Naive thymus-derived CD4-positive, alpha-beta T cell (primary cell): ENCODE measurements at regions not wholly inside any gene's neighbourhood (a gene's known extent, or its start where the extent isn't known, plus 50 kb on each side); places are given as distances from the start of the nearest gene placed in this dataset.

Experiments used
- ATAC-seq: fragments of 150-1000 bp; cut with Tn5 transposase; 2 replicates; pipeline ENCODE4 v1.10.0; 2021; ENCODE audit warnings: mild to moderate bottlenecking, moderate library complexity
- CTCF ChIA-PET: fragments of 350-600 bp; sonication (Branson Sonifier 250); formaldehyde crosslinking; loops from one replicate; lab custom pipeline; 2021; ENCODE audit warnings: antibody characterized with exemption; lab: Charles Lee
- POLR2A ChIA-PET: fragments of 350-600 bp; sonication (Branson Sonifier 250); formaldehyde crosslinking; loops from one replicate; lab custom pipeline; 2021; ENCODE audit warnings: antibody characterized with exemption, inconsistent platforms; lab: Charles Lee
- DNase-seq, 9 donors: peaks; one replicate each; pipeline versions ENCODE4 v3.0.0 to v3.0.0-alpha.2; 2020 to 2022; ENCODE audit warnings: mixed read lengths in 1 of 9
- H3K27ac ChIP-seq: one replicate; pipeline ENCODE4 v1.7.0; 2013; ENCODE audit warnings: mild to moderate bottlenecking, low read depth, low read length, moderate library complexity
- H3K27me3 ChIP-seq, 2 donors: one replicate each; pipeline ENCODE4 v1.7.0; 2013; ENCODE audit warnings: low read length in 2 of 2, mild to moderate bottlenecking in 2 of 2, moderate library complexity in 2 of 2; ENCODE audit not compliant: control insufficient read depth in 2 of 2, insufficient read depth in 2 of 2
- H3K36me3 ChIP-seq, 3 experiments: 1 replicate in 2 of 3; 2 replicates in 1 of 3; pipeline ENCODE4 v1.7.0; 2013; ENCODE audit warnings: low read length in 3 of 3, mild to moderate bottlenecking in 3 of 3, moderate library complexity in 1 of 3; ENCODE audit not compliant: insufficient read depth in 3 of 3, control insufficient read depth in 2 of 3
- H3K4me1 ChIP-seq, 2 donors: one replicate each; pipeline ENCODE4 v1.7.0; 2013; ENCODE audit warnings: low read length in 2 of 2, mild to moderate bottlenecking in 2 of 2, moderate library complexity in 1 of 2; ENCODE audit not compliant: control insufficient read depth in 2 of 2, insufficient read depth in 2 of 2
- H3K4me3 ChIP-seq: 2 replicates; pipeline ENCODE4 v1.7.0; 2013; ENCODE audit warnings: mild to moderate bottlenecking, low read length
- H3K9me3 ChIP-seq, 3 experiments: 1 replicate in 2 of 3; 2 replicates in 1 of 3; pipeline ENCODE4 v1.7.0; 2013; ENCODE audit warnings: low read length in 3 of 3; ENCODE audit not compliant: control insufficient read depth in 2 of 3
- H3K27ac Mint-ChIP-seq, 9 donors: one replicate each; pipeline ENCODE4 v1.8.0; 2020 to 2022; ENCODE audit warnings: mixed read lengths in 9 of 9, mild to moderate bottlenecking in 8 of 9, moderate library complexity in 5 of 9, inconsistent platforms in 2 of 9
- H3K27me3 Mint-ChIP-seq, 5 donors: one replicate each; pipeline ENCODE4 v1.8.0; 2021 to 2022; ENCODE audit warnings: mixed read lengths in 5 of 5, mild to moderate bottlenecking in 1 of 5
- H3K36me3 Mint-ChIP-seq, 5 donors: one replicate each; pipeline ENCODE4 v1.8.0; 2020 to 2022; ENCODE audit warnings: mixed read lengths in 5 of 5, mild to moderate bottlenecking in 3 of 5, inconsistent platforms in 1 of 5
- H3K4me1 Mint-ChIP-seq, 7 donors: one replicate each; pipeline ENCODE4 v1.8.0; 2020 to 2022; ENCODE audit warnings: mixed read lengths in 7 of 7, mild to moderate bottlenecking in 3 of 7, inconsistent platforms in 1 of 7
- H3K4me3 Mint-ChIP-seq, 10 donors: one replicate each; pipeline ENCODE4 v1.8.0; 2020 to 2022; ENCODE audit warnings: mild to moderate bottlenecking in 10 of 10, mixed read lengths in 10 of 10, moderate library complexity in 6 of 10, inconsistent platforms in 2 of 10
- H3K9me3 Mint-ChIP-seq, 11 donors: one replicate each; pipeline ENCODE4 v1.8.0; 2020 to 2022; ENCODE audit warnings: mixed read lengths in 11 of 11, mild to moderate bottlenecking in 4 of 11, inconsistent platforms in 1 of 11, moderate library complexity in 1 of 11
- intact Hi-C, 2 donors: fragments of 100-400 bp; cut with micrococcal nuclease; formaldehyde crosslinking; loops; one replicate each; pipeline ENCODE4 v1.15.1; 2023

DNA sequence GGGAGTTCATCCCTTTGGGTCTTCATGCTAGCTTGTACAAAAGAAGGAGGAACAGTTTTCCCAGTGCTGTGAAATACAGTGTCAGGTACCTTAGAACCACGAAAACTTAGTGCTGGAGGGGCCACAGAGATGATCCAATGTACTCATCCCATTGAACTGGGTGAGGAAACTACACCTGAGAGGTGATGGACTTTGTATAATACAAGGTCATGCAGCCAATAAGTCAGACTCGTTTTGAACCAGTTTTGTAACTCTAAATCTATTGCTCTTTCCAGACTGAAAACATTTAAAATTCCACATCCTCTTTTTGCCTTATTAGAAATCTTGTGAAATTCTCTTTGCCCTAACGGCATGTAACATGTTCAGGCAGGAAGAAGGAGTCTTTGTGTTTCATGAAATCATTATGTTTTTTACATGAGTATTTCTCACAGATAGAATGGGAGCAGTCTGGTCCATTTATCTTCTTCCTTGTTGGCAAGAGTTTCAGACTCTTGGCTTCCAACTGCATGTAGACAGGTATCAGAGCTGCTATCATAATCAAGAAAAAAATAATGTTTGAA is 146.8 kb upstream of the FBXL7 start:
- Mint-ChIP-seq H3K36me3 (no peaks in the 10 kb centered on the region), H3K4me1 (no peaks in the 10 kb centered on the region)
- intact Hi-C loops: no loop called here

DNA sequence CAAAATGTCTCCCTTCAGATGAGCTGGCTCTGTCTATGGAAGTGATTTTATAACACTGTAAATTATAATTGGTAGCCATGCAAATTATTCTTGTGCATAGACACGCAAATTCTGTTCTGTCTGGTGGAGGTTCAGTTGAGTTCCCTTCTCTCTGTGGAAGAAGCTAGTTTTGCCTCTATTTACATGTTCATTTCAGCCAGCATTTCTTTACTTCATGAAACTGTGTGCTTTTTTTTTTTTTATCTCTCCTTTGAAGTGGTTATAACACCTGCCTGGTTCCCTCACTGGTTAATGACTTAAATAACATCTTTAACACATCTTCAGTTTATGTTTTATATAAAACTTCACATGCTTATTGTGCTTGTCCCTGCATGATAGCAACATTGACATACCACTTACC is 149.4 kb upstream of the FBXL7 start:
- Histone ChIP-seq H3K4me3 (no peak overlapping the region), H3K27ac (no peak overlapping the region), H3K36me3 (no peaks in the 10 kb centered on the region), H3K4me1 (no peaks in the 10 kb centered on the region), H3K9me3 (no peaks in the 10 kb centered on the region), H3K27me3 (no peaks in the 10 kb centered on the region)
- intact Hi-C loops: no loop called here
- Mint-ChIP-seq H3K4me3 (no peak overlapping the region), H3K27ac (no peak overlapping the region), H3K9me3 (peaks cover 2 to 16% (median 4%) of the 10 kb centered on the region in 11 donors), H3K36me3 (no peaks in the 10 kb centered on the region), H3K27me3 (peaks cover 0 to 4% (median 0%) of the 10 kb centered on the region in 5 donors), H3K4me1 (no peaks in the 10 kb centered on the region)
- ATAC-seq (no peak), DNase-seq (no peak)
- ChIA-PET POLR2A (no interaction called here), CTCF (no interaction called here)

More for the DNA sequence above, 146.8 kb upstream of the FBXL7 start:
- H3K36me3 ChIP-seq: no peaks in the 10 kb centered on the region
- H3K27me3 ChIP-seq: no peaks in the 10 kb centered on the region
- Mint-ChIP-seq H3K27me3 (peaks cover 0 to 8% (median 0%) of the 10 kb centered on the region in 5 donors), H3K4me3 (no peak overlapping the region), H3K27ac (no peak overlapping the region), H3K9me3 (peaks cover 2 to 12% (median 6%) of the 10 kb centered on the region in 11 donors)
- ChIA-PET POLR2A (no interaction called here), CTCF (no interaction called here)
- H3K4me3 ChIP-seq: no peak overlapping the region
- H3K4me1 ChIP-seq: no peaks in the 10 kb centered on the region
- no peaks in the 10 kb centered on the region for H3K9me3 ChIP-seq
- no peak for DNase-seq
- no peak for ATAC-seq
- H3K27ac ChIP-seq: no peak overlapping the region

DNA sequence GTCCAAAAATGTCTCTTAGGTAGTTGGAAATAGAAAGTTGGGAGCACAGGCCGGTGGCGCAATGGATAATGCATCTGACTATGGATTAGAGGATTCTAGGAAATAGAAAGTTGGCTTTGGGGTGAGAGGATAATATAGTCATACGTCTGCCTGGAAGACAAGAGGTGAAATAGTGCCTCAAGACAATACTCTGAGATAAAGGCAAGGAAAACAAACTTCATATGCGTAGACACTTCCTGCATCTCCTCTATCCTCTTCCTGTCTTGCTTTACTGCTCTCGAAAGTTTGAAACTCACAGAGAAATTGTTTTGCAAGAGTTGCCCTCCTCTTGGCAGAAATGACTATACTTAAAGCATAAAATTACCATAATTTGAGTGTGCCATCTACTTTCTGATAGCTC is 153.2 kb upstream of the FBXL7 start:
- H3K4me3 ChIP-seq: no peak overlapping the region
- CTCF ChIA-PET: no interaction called here
- no peak overlapping the region for H3K27ac Mint-ChIP-seq

DNA sequence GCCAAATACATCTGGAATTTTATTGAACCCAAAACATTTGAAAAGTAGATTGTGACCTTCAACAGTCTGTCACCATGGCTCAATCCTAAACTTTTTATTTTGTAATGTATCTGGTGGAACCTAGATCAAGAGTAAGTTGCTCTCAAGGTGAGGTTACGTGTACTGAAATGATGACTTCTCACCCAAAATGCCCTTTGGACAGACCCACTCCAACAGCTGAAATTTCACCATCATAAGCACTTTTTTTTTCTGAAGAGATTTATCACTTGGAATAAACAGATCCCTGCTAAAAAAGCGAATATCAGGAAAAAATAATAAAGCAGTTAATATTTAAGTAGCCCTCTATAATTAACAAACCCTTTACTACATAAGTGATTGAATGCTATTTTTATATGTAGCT is 155.0 kb upstream of the FBXL7 start:
- Histone ChIP-seq H3K27me3 (no peaks in the 10 kb centered on the region), H3K4me1 (no peaks in the 10 kb centered on the region), H3K4me3 (no peak overlapping the region), H3K36me3 (no peaks in the 10 kb centered on the region), H3K27ac (no peak overlapping the region), H3K9me3 (no peaks in the 10 kb centered on the region)
- intact Hi-C loops: no loop called here
- Mint-ChIP-seq H3K36me3 (no peaks in the 10 kb centered on the region), H3K27me3 (no peaks in the 10 kb centered on the region), H3K4me1 (no peaks in the 10 kb centered on the region), H3K9me3 (peaks cover 0 to 23% (median 3%) of the 10 kb centered on the region in 11 donors), H3K27ac (no peak overlapping the region), H3K4me3 (no peak overlapping the region)
- ChIA-PET CTCF (no interaction called here), POLR2A (no interaction called here)
- DNase-seq (no peak), ATAC-seq (no peak)

More for the DNA sequence above, 153.2 kb upstream of the FBXL7 start:
- Histone ChIP-seq H3K4me1 (no peaks in the 10 kb centered on the region), H3K36me3 (no peaks in the 10 kb centered on the region), H3K27me3 (no peaks in the 10 kb centered on the region), H3K27ac (no peak overlapping the region), H3K9me3 (no peaks in the 10 kb centered on the region)
- POLR2A ChIA-PET: no interaction called here
- Mint-ChIP-seq H3K4me1 (no peaks in the 10 kb centered on the region), H3K4me3 (no peak overlapping the region), H3K36me3 (no peaks in the 10 kb centered on the region), H3K9me3 (peaks cover 0 to 23% (median 2%) of the 10 kb centered on the region in 11 donors), H3K27me3 (no peaks in the 10 kb centered on the region)
- no peak for DNase-seq
- no peak for ATAC-seq
- intact Hi-C loops: no loop called here

DNA sequence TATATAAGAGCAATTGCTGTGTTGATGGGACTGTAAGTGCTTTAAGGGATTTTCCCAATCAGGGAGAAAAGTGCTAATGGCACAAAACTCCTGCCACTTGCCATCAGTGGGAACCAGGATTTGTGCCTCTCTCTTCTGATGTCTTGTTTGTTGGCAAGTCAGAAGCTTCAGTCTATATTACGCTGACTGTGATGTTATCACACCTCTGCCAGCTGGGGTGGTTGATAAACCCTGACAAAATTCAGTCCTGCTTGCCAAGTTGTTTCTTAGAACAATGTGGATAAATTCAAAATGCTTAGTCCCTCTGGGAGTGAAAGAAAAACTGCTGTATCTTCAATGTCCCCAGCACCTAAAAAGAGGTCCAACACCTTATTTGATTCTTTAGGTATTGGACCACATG is 161.4 kb upstream of the FBXL7 start:
- Histone ChIP-seq H3K27ac (no peak overlapping the region), H3K4me3 (no peak overlapping the region), H3K27me3 (no peaks in the 10 kb centered on the region), H3K9me3 (no peaks in the 10 kb centered on the region), H3K4me1 (no peaks in the 10 kb centered on the region), H3K36me3 (no peaks in the 10 kb centered on the region)
- Mint-ChIP-seq H3K27ac (no peak overlapping the region), H3K27me3 (no peaks in the 10 kb centered on the region), H3K36me3 (no peaks in the 10 kb centered on the region), H3K4me1 (no peaks in the 10 kb centered on the region), H3K4me3 (no peak overlapping the region), H3K9me3 (peaks cover 2 to 42% (median 8%) of the 10 kb centered on the region in 11 donors)
- intact Hi-C loops: no loop called here
- DNase-seq (no peak), ATAC-seq (no peak)
- POLR2A ChIA-PET: no interaction called here
- CTCF ChIA-PET: no interaction called here

DNA sequence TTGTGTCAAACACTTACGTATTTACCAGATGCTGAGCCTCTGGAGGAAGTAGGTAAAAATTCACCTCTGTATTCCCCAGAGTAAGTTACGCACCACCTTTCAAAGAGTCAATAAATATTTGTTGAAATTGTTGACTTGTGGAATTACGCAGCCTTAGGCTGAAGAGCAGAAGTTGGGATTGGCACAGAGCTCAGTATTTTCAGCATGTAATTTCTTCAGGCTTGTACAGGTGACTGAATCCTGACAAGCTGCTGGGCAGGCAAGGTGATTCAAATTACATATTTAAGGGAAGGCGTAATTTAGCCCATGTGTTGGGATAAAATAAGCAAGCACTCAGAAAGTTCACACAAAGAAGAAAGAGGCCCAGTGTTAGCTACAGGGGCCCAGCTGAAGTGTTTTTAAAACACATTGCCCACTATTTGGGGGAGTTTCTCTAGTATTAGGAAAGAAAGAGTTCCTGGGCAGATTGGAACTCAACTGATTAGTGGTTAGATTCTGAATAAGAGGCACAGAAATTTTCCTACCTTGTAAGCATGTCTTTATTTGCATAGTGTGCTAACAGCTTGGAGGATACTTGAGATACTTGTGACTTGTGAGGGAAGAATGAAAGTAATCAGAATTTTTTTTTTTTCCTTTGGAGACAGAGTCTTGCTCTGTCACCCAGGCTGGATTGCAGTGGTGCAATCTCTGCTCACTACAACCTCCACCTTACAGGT is 165.3 kb upstream of the FBXL7 start:
- no peaks in the 10 kb centered on the region for H3K27me3 ChIP-seq
- Mint-ChIP-seq H3K9me3 (peaks cover 0 to 50% (median 7%) of the 10 kb centered on the region in 11 donors), H3K4me1 (no peaks in the 10 kb centered on the region), H3K4me3 (no peak overlapping the region), H3K36me3 (no peaks in the 10 kb centered on the region), H3K27me3 (no peaks in the 10 kb centered on the region), H3K27ac (no peak overlapping the region)
- no peaks in the 10 kb centered on the region for H3K9me3 ChIP-seq
- H3K4me1 ChIP-seq: no peaks in the 10 kb centered on the region
- H3K36me3 ChIP-seq: no peaks in the 10 kb centered on the region
- ATAC-seq (no peak), DNase-seq (no peak)
- POLR2A ChIA-PET: no interaction called here
- CTCF ChIA-PET: no interaction called here
- intact Hi-C loops: no loop called here
- no peak overlapping the region for H3K4me3 ChIP-seq
- H3K27ac ChIP-seq: no peak overlapping the region

DNA sequence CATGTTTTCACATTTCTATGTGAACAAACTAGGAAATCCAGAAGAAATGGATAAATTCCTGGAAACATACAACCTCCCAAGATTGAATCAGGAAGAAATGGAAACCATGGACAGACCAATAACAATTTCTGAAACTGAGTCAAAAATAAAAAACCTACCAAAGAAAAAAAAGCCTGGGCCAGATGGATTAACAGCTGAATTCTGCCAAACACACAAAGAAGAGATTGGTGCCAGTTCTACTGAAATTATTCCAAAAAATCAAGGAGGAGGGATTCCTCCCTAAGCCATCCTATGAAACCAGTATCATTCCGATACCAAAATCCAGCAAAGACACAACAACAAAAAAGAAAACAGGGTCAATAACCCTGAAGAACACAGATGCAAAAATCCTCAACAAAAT is 166.9 kb upstream of the FBXL7 start:
- no peaks in the 10 kb centered on the region for H3K9me3 ChIP-seq
- Mint-ChIP-seq H3K27ac (no peak overlapping the region), H3K27me3 (no peaks in the 10 kb centered on the region), H3K36me3 (no peaks in the 10 kb centered on the region), H3K9me3 (peaks cover 0 to 47% (median 5%) of the 10 kb centered on the region in 11 donors), H3K4me1 (no peaks in the 10 kb centered on the region), H3K4me3 (no peak overlapping the region)
- no peak overlapping the region for H3K27ac ChIP-seq
- ATAC-seq (no peak), DNase-seq (no peak)
- intact Hi-C loops: no loop called here
- H3K4me3 ChIP-seq: no peak overlapping the region
- CTCF ChIA-PET: no interaction called here
- no peaks in the 10 kb centered on the region for H3K36me3 ChIP-seq
- no peaks in the 10 kb centered on the region for H3K4me1 ChIP-seq
- no peaks in the 10 kb centered on the region for H3K27me3 ChIP-seq
- POLR2A ChIA-PET: no interaction called here
